Stomach (tissue), 4 donors: ENCODE measurements at regions not wholly inside any gene's neighbourhood (a gene's known extent, or its start where the extent isn't known, plus 50 kb on each side); places are given as distances from the start of the nearest gene placed in this dataset.

Experiments
- CTCF ChIP-seq, 7 experiments: fragments of 450-650 bp in 4 of 7; fragments of 200-600 bp in 3 of 7; sonication (generic) in 3 of 7; IDR thresholded peaks; one replicate each; pipeline ENCODE4 v1.5.1; 2016 to 2019; ENCODE audit warnings: antibody characterized with exemption in 7 of 7, control low read depth in 2 of 7, mild to moderate bottlenecking in 1 of 7
- EP300 ChIP-seq: sonication (generic); formaldehyde crosslinking; IDR thresholded peaks from one replicate; pipeline ENCODE4 v1.6.1; 2017; ENCODE audit warnings: antibody characterized with exemption
- POLR2A ChIP-seq, 4 donors: fragments of 450-650 bp; IDR thresholded peaks; one replicate each; pipeline ENCODE4 v1.6.1; 2016; ENCODE audit warnings: antibody characterized with exemption in 4 of 4, control low read depth in 2 of 4, mild to moderate bottlenecking in 1 of 4, moderate library complexity in 1 of 4

- TF ChIP-seq EP300 (no peak), CTCF (IDR thresholded peaks at IDR 0.05) (peak in 4 of 7 experiments; percentile 15 to 30 (median 25)), POLR2A (IDR thresholded peaks at IDR 0.05) (no peak)
Observed at GRCh38 chrX:39261446-39262147, 460.3 kb downstream of the MID1IP1 start.
